Activated CD4-positive, alpha-beta T cell treated with anti-CD3 and anti-CD28 coated beads, Interleukin-2, amount 50 U/mL, for 24 hours (primary cell): ENCODE measurements at regions not wholly inside any gene's neighbourhood (a gene's known extent, or its start where the extent isn't known, plus 50 kb on each side); places are given as distances from the start of the nearest gene placed in this dataset.

Experiments used
- DNase-seq, 2 donors: peaks; one replicate each; pipeline ENCODE4 v3.0.0-alpha.2; 2020; ENCODE audit warnings: low read depth in 1 of 2, low spot score in 1 of 2

DNA sequence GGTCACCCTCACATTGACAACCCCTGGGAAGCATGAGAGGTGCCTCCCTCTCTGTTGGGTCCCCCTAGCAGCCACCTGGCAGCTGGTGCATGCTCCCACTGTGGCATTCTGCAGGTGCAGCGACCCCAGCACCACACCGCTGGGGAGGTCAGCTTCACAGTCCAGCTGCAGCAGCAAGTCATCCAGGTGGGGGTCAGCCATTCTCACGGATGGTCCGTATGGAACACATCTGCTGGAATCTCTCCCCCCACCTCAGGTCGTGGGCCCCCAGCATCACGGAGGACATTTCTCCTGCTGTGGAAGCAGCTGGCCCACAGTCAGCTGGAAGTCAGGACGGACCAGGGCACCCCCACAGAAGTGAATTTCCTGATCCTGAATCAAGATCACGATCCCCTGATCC is 201.3 kb downstream of the COG6 start:
- no peak for DNase-seq

DNA sequence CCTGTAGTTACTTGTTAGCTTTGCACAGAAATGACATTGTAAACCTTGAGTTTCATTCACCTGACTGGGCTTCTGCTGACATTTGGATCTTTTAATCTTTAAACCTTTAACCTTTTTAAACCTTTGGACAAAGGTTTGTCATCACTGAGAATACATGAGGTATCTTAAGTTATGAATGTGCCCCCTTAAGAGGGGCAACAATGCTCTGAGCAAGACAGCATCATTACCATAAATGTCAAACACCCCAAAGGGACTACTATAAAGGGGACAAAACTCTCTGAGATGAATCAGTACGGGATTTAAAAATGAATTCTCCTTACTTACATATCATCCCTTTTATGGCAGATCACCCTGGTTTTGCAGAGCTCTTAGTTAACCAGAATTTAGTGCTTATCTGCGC is 203.3 kb downstream of the COG6 start:
- DNase-seq, result no peak

DNA sequence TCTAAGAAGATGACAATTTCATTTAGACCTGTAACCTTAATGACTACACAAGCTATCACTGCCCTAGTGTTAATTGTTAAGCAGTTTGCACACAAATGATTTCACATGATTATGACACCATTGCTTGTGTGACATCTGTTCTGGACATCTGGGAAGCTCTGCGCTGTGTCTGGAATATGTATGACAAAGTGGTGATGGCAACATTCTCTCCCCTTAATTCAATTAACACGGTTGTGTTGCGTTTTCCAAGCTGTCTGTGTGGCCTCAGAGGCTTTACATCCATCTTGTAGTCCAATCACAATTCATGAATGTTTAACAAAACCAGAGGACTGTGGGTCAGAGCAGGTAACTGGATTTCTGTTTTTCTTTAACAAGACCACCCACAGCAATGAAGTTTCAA is 204.4 kb downstream of the COG6 start:
- no peak for DNase-seq

DNA sequence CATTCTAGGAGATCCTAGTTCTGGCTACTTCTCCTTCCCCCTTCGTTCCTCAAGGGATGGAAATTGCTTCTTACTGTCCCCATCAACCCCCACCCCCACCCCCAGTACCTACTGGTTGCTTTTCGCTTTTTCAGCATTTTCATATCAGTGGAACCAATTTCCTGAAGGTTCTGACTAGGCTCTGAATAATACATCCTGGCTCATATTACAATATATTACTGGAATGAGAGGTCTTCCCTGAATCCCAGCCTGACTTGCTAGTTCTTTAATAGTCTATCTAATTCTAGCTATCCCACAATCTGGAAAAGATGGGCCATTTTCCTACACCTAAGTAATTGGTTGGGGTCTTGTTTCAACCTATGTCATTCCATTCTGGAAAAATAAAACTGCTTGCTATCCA is 207.4 kb downstream of the COG6 start:
- DNase-seq, result no peak

- DNase-seq, result no peak
Measured at GRCh38 chr13:39864221-39864620, 208.8 kb downstream of the COG6 start.

DNA sequence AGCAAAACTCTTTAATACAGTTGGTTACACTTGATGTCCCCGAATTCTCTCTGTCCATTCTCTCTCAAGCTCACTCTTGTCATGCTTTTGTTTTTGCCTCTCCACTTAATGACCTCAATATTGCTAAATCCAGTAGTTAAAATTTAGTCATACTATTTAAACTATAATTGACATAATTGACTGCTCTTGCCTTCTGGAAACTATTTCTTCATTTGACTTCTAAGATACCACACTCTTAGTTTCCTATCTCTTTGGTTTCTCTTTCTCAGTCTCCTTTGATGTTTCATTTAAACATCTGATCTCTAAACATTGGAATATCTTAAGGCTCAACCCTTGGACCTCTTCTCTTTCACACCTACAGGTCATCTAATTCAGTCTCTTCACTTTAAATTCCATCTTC is 211.3 kb downstream of the COG6 start:
- no peak for DNase-seq

- no peak for DNase-seq
Measured at GRCh38 chr13:39867807-39868206, 212.3 kb downstream of the COG6 start.

DNA sequence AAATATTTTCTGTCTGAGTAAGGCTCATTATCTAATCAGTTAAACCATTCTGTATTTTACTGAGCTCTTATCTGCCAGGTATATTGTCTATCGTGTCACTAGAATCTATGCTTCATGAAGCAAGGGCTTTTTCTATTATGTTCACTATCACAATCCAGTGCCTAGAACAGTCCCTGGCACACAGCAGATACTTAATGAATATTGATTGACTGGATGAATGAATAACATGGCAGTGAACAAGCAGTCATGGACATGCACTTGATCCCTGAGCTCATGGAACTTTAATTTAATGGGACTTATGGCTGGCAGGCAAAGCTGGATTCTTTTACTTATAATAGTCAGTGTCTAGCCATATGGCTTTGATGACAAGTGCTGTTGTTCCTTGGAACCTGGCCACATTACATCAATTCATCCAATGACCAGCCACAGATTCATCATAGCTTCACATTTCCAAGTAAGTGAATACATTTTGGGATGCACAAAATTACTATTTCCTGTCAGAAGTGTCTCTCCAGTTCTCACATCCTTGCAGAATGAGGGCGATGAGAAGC is 214.8 kb downstream of the COG6 start:
- no peak for DNase-seq

DNA sequence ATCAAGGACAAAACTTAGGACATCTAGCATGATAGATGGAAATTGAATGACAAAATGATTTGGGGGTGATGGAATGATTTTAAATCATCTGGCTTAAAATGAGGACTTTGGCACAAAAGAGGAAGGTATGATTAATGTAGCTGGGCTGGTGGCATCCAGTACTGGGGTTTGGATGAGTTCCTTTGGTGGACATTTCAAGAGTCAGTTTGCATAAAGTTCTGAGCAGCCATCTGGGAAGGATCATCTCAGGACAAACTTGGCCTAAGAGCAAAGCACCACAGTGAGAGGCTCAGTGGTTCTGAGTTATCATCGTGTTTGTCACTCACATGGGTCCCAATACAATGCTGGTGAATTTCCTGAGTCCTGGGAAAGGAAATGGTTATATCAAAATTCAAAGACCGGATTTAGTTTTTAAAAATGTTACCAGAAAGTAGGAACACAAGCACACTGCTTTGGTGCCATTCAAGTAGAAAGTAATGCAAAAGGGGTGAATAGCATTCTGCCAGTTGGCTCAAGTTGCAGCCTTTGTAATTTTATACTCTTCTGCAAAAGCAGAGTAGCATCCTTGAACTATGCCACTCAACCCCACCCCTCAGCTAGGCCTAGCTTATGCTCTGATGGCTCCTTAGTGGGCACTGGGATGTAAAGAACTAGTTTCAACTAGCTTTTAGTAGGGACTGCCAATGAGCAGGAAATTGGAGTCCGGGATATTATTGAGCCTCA is 219.0 kb downstream of the COG6 start:
- DNase-seq, result no peak

GRCh38 chr13:39875111-39875987 is 219.9 kb downstream of the COG6 start:
- no peak for DNase-seq

DNA sequence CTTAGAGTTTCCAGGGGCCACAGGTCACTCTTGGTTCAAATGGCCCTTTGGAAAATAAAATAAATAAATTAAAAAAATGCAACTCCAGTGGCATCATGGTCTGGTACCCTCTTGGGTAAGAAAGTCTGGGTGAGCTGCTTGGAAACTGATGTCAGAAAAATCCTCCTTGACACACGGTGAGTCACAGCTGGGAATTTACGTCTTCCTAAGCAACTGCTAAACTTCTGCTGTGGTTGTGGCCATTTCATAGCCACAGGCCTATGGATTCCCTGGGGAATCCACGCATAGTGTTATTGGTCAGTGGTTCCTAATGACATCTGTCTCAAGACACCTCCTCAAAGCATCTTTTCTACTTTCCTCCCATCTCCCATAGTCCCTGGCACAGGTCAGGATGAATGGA is 220.8 kb downstream of the COG6 start:
- DNase-seq, result no peak

DNA sequence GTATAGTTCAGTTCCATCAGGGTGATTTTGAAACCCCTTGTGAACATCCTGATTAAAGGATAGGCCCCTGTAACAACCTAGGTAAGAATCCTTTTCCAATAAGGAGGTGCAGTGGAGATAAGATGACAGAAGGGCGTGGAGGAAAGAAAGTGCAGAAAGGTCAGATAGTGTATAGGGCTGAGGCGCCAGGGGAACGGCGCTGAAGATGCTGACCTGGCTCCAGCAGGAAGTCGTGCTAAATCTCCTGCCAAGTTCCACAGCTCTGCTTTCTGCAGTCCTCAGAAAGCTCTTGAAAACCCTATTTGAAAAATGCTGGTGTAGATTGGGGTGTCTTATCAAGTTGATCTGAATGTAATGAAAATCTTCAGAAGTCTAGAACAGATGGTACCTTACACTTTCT is 221.7 kb downstream of the COG6 start:
- no peak for DNase-seq

GRCh38 chr13:39879286-39880035 is 224.0 kb downstream of the COG6 start:
- DNase-seq, result no peak

- no peak for DNase-seq
Measured at GRCh38 chr13:39881383-39881782, 225.9 kb downstream of the COG6 start.

DNA sequence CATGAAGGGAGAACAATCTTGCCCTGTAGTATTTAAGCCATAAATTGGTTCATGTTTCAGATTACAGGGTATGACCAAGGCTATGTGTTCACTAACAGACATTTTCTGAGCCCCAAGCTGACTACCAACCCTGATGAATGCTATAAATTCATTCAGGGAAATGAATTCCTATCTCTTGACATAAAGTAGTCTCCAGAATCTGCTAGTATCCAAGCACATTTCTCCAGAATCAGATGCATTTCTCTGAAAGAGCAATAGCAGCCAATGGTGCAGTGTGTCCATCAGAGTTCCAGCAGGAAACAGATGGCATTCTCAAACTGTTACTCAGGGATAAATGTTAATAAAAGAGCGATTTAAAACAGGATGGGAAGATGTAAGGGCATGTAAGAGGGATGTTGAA is 226.4 kb downstream of the COG6 start:
- no peak for DNase-seq

GRCh38 chr13:39884166-39884565 is 228.7 kb downstream of the COG6 start:
- no peak for DNase-seq

GRCh38 chr13:39886336-39886735 is 230.9 kb downstream of the COG6 start:
- DNase-seq, result no peak

- DNase-seq, result no peak
Measured at GRCh38 chr13:39887387-39887786, 231.9 kb downstream of the COG6 start.

GRCh38 chr13:39888865-39889810 is 233.7 kb downstream of the COG6 start:
- no peak for DNase-seq

DNA sequence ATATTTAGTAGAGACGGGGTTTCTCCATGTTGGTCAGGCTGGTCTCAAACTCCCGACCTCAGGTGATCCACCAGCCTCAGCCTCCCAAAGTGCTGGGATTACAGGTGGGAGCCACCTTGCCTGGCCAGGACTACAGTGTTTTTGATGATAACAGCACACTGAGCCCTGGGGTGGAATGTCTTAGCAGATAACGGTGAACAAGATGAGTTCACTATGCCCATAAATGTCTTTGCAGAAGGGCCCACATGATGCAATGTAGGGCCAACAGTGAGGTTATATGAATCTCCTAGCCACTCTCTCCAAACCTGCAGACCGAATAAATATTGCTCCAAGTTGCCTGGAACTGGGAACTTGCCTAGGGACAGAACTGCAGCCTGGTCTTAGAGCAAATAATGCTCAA is 235.1 kb downstream of the COG6 start:
- no peak for DNase-seq
